GM12892 (cell line): ENCODE measurements at regions not wholly inside any gene's neighbourhood (a gene's known extent, or its start where the extent isn't known, plus 50 kb on each side); places are given as distances from the start of the nearest gene placed in this dataset.

ENCODE experiments used
- POLR2A ChIP-seq: IDR thresholded peaks from 2 replicates; pipeline ENCODE4 v1.6.1; 2011; ENCODE audit warnings: low read depth, low read length, control low read depth
- POLR2AphosphoS5 ChIP-seq: IDR thresholded peaks from 2 replicates; pipeline ENCODE4 v1.6.1; 2011; ENCODE audit warnings: low read depth, low read length, control low read depth

- TF ChIP-seq POLR2A (no peak), POLR2AphosphoS5 (no peak)
Observed at GRCh38 chr4:169849456-169849855, 91.7 kb upstream of the HPF1 start.
